Ishikawa (cell line): ENCODE measurements at regions not wholly inside any gene's neighbourhood (a gene's known extent, or its start where the extent isn't known, plus 50 kb on each side); places are given as distances from the start of the nearest gene placed in this dataset.

Experiments used
- CEBPB ChIP-seq: IDR thresholded peaks from 2 replicates; pipeline ENCODE4 v1.6.1; 2012
- CREB1 ChIP-seq: IDR thresholded peaks from 2 replicates; pipeline ENCODE4 v1.6.1; 2012; ENCODE audit warnings: low read depth
- EGR1 ChIP-seq: IDR thresholded peaks from 2 replicates; pipeline ENCODE4 v1.6.1; 2012
- EP300 ChIP-seq: IDR thresholded peaks from 2 replicates; pipeline ENCODE4 v1.6.1; 2012; ENCODE audit warnings: borderline replicate concordance
- FOXM1 ChIP-seq: IDR thresholded peaks from 2 replicates; pipeline ENCODE4 v1.6.1; 2012; ENCODE audit warnings: low read depth, borderline replicate concordance
- NFIC ChIP-seq: IDR thresholded peaks from 2 replicates; pipeline ENCODE4 v1.6.1; 2012
- RAD21 ChIP-seq: IDR thresholded peaks from 2 replicates; pipeline ENCODE4 v1.6.1; 2012; ENCODE audit warnings: low read depth
- TAF1 ChIP-seq: IDR thresholded peaks from 2 replicates; pipeline ENCODE4 v1.6.1; 2012; ENCODE audit warnings: low read depth, mild to moderate bottlenecking
- TCF12 ChIP-seq: IDR thresholded peaks from 2 replicates; pipeline ENCODE4 v1.6.1; 2012; ENCODE audit warnings: low read depth
- TEAD4 ChIP-seq: IDR thresholded peaks from 2 replicates; pipeline ENCODE4 v1.6.1; 2012
- YY1 ChIP-seq: IDR thresholded peaks from 2 replicates; pipeline ENCODE4 v1.6.1; 2012; ENCODE audit warnings: low read depth
- ZBTB7A ChIP-seq: IDR thresholded peaks from 2 replicates; pipeline ENCODE4 v1.6.1; 2012; ENCODE audit warnings: low read depth
- TF ChIP-seq, protein P1 (sequence below): IDR thresholded peaks from 2 replicates; pipeline ENCODE4 v1.6.1; 2012; ENCODE audit warnings: low read depth, mild to moderate bottlenecking
- TF ChIP-seq, protein P2 (sequence below): IDR thresholded peaks from 2 replicates; pipeline ENCODE4 v1.6.1; 2012
- TF ChIP-seq, protein P3 (sequence below): IDR thresholded peaks from 2 replicates; pipeline ENCODE4 v1.6.1; 2012

DNA sequence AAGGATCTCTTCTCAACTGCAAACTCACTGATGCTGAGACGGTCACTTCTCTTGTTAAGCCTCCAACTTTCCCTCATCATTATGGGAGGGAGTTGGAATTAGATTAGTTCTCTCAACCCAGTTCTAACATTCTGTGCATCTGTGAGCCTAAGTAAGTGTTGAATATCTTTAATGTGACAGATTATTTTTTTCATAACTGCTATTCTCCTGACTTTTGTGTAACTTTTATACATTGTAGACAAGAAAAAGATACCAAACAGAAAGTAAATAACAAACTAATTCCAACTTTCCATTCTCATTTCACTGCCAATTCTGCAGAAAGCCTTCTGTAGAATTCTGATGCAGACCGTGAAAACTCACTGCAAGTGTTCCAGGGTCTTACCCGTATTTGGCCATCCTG lies 813.5 kb downstream of the TLE4 start:
- no peak for TF ChIP-seq NFIC
- TF ChIP-seq YY1 = no peak
- TF ChIP-seq, protein P1, sequence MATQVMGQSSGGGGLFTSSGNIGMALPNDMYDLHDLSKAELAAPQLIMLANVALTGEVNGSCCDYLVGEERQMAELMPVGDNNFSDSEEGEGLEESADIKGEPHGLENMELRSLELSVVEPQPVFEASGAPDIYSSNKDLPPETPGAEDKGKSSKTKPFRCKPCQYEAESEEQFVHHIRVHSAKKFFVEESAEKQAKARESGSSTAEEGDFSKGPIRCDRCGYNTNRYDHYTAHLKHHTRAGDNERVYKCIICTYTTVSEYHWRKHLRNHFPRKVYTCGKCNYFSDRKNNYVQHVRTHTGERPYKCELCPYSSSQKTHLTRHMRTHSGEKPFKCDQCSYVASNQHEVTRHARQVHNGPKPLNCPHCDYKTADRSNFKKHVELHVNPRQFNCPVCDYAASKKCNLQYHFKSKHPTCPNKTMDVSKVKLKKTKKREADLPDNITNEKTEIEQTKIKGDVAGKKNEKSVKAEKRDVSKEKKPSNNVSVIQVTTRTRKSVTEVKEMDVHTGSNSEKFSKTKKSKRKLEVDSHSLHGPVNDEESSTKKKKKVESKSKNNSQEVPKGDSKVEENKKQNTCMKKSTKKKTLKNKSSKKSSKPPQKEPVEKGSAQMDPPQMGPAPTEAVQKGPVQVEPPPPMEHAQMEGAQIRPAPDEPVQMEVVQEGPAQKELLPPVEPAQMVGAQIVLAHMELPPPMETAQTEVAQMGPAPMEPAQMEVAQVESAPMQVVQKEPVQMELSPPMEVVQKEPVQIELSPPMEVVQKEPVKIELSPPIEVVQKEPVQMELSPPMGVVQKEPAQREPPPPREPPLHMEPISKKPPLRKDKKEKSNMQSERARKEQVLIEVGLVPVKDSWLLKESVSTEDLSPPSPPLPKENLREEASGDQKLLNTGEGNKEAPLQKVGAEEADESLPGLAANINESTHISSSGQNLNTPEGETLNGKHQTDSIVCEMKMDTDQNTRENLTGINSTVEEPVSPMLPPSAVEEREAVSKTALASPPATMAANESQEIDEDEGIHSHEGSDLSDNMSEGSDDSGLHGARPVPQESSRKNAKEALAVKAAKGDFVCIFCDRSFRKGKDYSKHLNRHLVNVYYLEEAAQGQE = no peak
- TF ChIP-seq EGR1 = no peak
- no peak for TF ChIP-seq RAD21
- no peak for TF ChIP-seq CREB1
- TF ChIP-seq, protein P2, sequence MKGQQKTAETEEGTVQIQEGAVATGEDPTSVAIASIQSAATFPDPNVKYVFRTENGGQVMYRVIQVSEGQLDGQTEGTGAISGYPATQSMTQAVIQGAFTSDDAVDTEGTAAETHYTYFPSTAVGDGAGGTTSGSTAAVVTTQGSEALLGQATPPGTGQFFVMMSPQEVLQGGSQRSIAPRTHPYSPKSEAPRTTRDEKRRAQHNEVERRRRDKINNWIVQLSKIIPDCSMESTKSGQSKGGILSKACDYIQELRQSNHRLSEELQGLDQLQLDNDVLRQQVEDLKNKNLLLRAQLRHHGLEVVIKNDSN = no peak
- no peak for TF ChIP-seq TAF1

DNA sequence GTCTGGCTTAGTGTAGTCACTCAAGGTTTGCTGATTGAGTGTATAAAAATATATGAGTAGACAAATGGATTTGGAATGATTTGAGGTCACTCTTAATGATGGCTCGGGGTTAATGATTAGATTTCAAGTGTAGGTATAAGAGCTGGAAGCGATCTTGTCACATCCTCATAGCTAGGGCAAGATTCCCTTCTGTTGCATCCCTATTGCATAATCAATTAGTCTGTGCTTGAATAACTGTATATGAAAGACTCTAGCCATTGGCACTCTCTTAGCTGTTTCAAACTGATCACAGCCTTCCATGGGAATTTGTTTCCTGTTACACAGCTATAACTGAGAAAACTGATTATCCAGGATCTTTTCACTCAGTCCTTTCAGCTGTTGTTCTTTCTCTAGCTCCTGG lies 811.6 kb downstream of the TLE4 start:
- no peak for TF ChIP-seq TCF12
- TF ChIP-seq TEAD4 = no peak
- TF ChIP-seq ZBTB7A = no peak
- TF ChIP-seq FOXM1 = no peak
- TF ChIP-seq, protein P2 = no peak
- TF ChIP-seq YY1 = no peak
- TF ChIP-seq, protein P3, sequence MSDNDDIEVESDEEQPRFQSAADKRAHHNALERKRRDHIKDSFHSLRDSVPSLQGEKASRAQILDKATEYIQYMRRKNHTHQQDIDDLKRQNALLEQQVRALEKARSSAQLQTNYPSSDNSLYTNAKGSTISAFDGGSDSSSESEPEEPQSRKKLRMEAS = no peak
- TF ChIP-seq, protein P1 = no peak
- no peak for TF ChIP-seq TAF1
- TF ChIP-seq NFIC = no peak
- no peak for TF ChIP-seq EP300
- no peak for TF ChIP-seq CREB1
- no peak for TF ChIP-seq RAD21

DNA sequence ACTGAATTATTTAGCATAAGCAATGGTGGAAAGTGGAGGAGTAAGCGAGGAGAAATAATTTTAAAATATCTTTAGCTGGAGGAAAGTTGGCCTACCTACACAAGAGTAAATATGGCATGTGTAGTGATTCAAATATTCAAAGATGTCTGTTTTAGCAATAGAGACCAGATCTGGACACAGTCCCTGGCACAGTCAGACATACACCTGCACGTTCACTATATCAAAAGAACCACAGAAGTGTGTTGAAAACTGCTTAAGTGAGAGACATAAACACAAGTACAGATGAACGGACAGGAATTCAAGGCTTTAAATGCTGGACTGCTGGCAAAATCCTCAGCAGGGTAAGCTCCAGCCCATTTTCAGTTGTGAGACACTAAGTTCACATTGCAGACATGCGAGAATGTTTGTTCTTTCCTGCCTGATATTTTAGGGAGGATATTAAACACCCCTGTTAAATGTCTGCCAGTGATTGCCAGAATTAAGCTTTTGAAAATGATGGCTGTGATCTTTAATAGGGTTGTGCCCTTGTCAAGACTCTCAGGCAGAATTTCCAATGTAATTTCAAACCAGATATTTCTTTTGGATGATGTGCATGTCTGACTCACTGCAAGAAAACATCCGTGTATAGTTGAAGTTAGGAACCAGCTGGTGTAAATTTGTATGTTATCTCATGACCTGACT lies 810.6 kb downstream of the TLE4 start:
- no peak for TF ChIP-seq TEAD4
- TF ChIP-seq CREB1 = no peak
- no peak for TF ChIP-seq TAF1
- TF ChIP-seq, protein P1 = no peak
- no peak for TF ChIP-seq FOXM1
- TF ChIP-seq, protein P3 = no peak
- TF ChIP-seq ZBTB7A = no peak
- TF ChIP-seq NFIC = no peak
- no peak for TF ChIP-seq EP300
- TF ChIP-seq TCF12 = no peak
- no peak for TF ChIP-seq CEBPB
- TF ChIP-seq EGR1 = no peak
- TF ChIP-seq, protein P2 = no peak
- TF ChIP-seq RAD21 = no peak
- no peak for TF ChIP-seq YY1

DNA sequence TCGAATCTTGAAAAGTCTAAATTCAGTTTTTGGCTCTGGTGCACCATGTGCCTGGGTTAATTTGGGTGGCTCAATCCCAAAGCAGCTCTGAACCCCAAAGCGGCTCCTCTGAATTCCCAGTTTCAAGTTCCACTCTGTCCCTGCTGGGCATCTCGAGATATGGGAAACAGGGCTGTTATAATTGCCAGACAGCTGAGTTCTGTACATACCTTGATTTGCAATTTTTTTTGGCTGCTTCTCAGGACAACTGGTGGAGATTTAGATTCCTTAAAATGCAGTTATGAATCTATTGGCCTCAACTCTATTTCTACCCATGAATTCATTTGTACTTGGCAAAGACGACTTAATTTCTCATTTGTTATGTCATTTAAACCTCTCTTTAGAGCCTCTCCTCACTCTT lies 808.5 kb downstream of the TLE4 start:
- TF ChIP-seq EP300 = no peak
- no peak for TF ChIP-seq ZBTB7A
